C4-2B (cell line): ENCODE measurements at regions not wholly inside any gene's neighbourhood (a gene's known extent, or its start where the extent isn't known, plus 50 kb on each side); places are given as distances from the start of the nearest gene placed in this dataset.

ENCODE experiments used
- CTCF ChIP-seq: fragments of 450-650 bp; conservative IDR thresholded peaks from 2 replicates; pipeline ENCODE4 v1.5.1; 2017; ENCODE audit warnings: mild to moderate bottlenecking
- ZFX ChIP-seq: fragments of 450-650 bp; IDR thresholded peaks from 2 replicates; pipeline ENCODE4 v1.6.1; 2017

- TF ChIP-seq CTCF (no peak), ZFX (no peak)
These were observed 827.1 kb upstream of the B3GALT2 start for GRCh38 chr1:194013561-194013960.
